GM18499 (cell line): ENCODE measurements at regions not wholly inside any gene's neighbourhood (a gene's known extent, or its start where the extent isn't known, plus 50 kb on each side); places are given as distances from the start of the nearest gene placed in this dataset.
"Not testable (repeated sequence)": the region's sequence is repeated elsewhere in the genome, so short reads cannot be mapped to it uniquely, and the experiment has no call there.

ENCODE experiments used
- ATAC-seq: cut with Tn5 transposase; IDR thresholded peaks from one replicate; pipeline ENCODE4 v1.9.1; 2021; ENCODE audit warnings: moderate number of reproducible peaks; ENCODE audit not compliant: insufficient read depth, unreplicated experiment

- no peak for ATAC-seq
Measured at GRCh38 chr18:10235661-10235952, 218.8 kb upstream of the APCDD1 start.

GRCh38 chr18:10239103-10239502, 215.3 kb upstream of the APCDD1 start:
- no peak for ATAC-seq

GRCh38 chr18:10239991-10240634, 214.3 kb upstream of the APCDD1 start:
- no peak for ATAC-seq

- ATAC-seq: no peak
Measured at GRCh38 chr18:10240973-10241372, 213.5 kb upstream of the APCDD1 start.

- no peak for ATAC-seq
Measured at GRCh38 chr18:10241579-10241978, 212.9 kb upstream of the APCDD1 start.

- no peak for ATAC-seq
Measured at GRCh38 chr18:10242936-10243680, 211.3 kb upstream of the APCDD1 start.

GRCh38 chr18:10244341-10244740, 210.1 kb upstream of the APCDD1 start:
- no peak for ATAC-seq

- ATAC-seq: no peak
Measured at GRCh38 chr18:10245031-10245845, 209.2 kb upstream of the APCDD1 start.

- ATAC-seq: no peak
Measured at GRCh38 chr18:10245846-10246175, 208.6 kb upstream of the APCDD1 start.

- no peak for ATAC-seq
Measured at GRCh38 chr18:10247021-10247741, 207.3 kb upstream of the APCDD1 start.

GRCh38 chr18:10247742-10248082, 206.7 kb upstream of the APCDD1 start:
- ATAC-seq: no peak

GRCh38 chr18:10248738-10249137, 205.7 kb upstream of the APCDD1 start:
- ATAC-seq: no peak

- no peak for ATAC-seq
Measured at GRCh38 chr18:10249270-10249669, 205.2 kb upstream of the APCDD1 start.

GRCh38 chr18:10249801-10250200, 204.6 kb upstream of the APCDD1 start:
- no peak for ATAC-seq

- no peak for ATAC-seq
Measured at GRCh38 chr18:10252494-10252893, 201.9 kb upstream of the APCDD1 start.

GRCh38 chr18:10252952-10253705, 201.3 kb upstream of the APCDD1 start:
- no peak for ATAC-seq

GRCh38 chr18:10256276-10256675, 198.2 kb upstream of the APCDD1 start:
- ATAC-seq: not testable (repeated sequence)

GRCh38 chr18:10258836-10259474, 195.5 kb upstream of the APCDD1 start:
- ATAC-seq: no peak

- ATAC-seq: no peak
Measured at GRCh38 chr18:10259901-10260300, 194.5 kb upstream of the APCDD1 start.
